Stimulated activated CD4-positive, alpha-beta T cell treated with anti-CD3 and anti-CD28 coated beads, Interleukin-1b, Interleukin-23, amount 100 ng/mL, for 4 hours (primary cell): ENCODE measurements at regions not wholly inside any gene's neighbourhood (a gene's known extent, or its start where the extent isn't known, plus 50 kb on each side); places are given as distances from the start of the nearest gene placed in this dataset.

Experiments used
- DNase-seq, 2 donors: peaks; one replicate each; pipeline ENCODE4 v3.0.0-alpha.2; 2020; ENCODE audit warnings: low read depth in 2 of 2

GRCh38 chr3:117515309-117515708 lies 805.7 kb downstream of the TUSC7 start:
- DNase-seq: no peak

- DNase-seq: no peak
Observed at GRCh38 chr3:117518364-117518763, 808.8 kb downstream of the TUSC7 start.

GRCh38 chr3:117519776-117520175 lies 810.2 kb downstream of the TUSC7 start:
- no peak for DNase-seq

GRCh38 chr3:117520582-117520981 lies 811.0 kb downstream of the TUSC7 start:
- DNase-seq: no peak

GRCh38 chr3:117523418-117523817 lies 813.8 kb downstream of the TUSC7 start:
- no peak for DNase-seq

- no peak for DNase-seq
Observed at GRCh38 chr3:117524890-117525289, 815.3 kb downstream of the TUSC7 start.

- no peak for DNase-seq
Observed at GRCh38 chr3:117526470-117527079, 817.0 kb downstream of the TUSC7 start.

- no peak for DNase-seq
Observed at GRCh38 chr3:117527346-117527745, 817.8 kb downstream of the TUSC7 start.

GRCh38 chr3:117528688-117529087 lies 819.1 kb downstream of the TUSC7 start:
- DNase-seq: no peak

- no peak for DNase-seq
Observed at GRCh38 chr3:117531078-117531767, 821.6 kb downstream of the TUSC7 start.

GRCh38 chr3:117532268-117532667 lies 822.7 kb downstream of the TUSC7 start:
- no peak for DNase-seq

GRCh38 chr3:117534138-117534537 lies 824.6 kb downstream of the TUSC7 start:
- DNase-seq: no peak

- no peak for DNase-seq
Observed at GRCh38 chr3:117536006-117536405, 826.4 kb downstream of the TUSC7 start.

- no peak for DNase-seq
Observed at GRCh38 chr3:117537949-117538348, 828.4 kb downstream of the TUSC7 start.

GRCh38 chr3:117539729-117540128 lies 830.1 kb downstream of the TUSC7 start:
- no peak for DNase-seq

GRCh38 chr3:117540597-117540996 lies 831.0 kb downstream of the TUSC7 start:
- DNase-seq: no peak

GRCh38 chr3:117541721-117542120 lies 832.1 kb downstream of the TUSC7 start:
- DNase-seq: no peak

- no peak for DNase-seq
Observed at GRCh38 chr3:117543521-117543920, 833.9 kb downstream of the TUSC7 start.

GRCh38 chr3:117545484-117545883 lies 835.9 kb downstream of the TUSC7 start:
- no peak for DNase-seq

- DNase-seq: no peak
Observed at GRCh38 chr3:117547956-117548550, 838.5 kb downstream of the TUSC7 start.

- DNase-seq: no peak
Observed at GRCh38 chr3:117548600-117548999, 839.0 kb downstream of the TUSC7 start.

GRCh38 chr3:117549716-117550115 lies 840.1 kb downstream of the TUSC7 start:
- DNase-seq: no peak

- no peak for DNase-seq
Observed at GRCh38 chr3:117550766-117551165, 841.2 kb downstream of the TUSC7 start.
